GM19452 (cell line): ENCODE measurements at regions not wholly inside any gene's neighbourhood (a gene's known extent, or its start where the extent isn't known, plus 50 kb on each side); places are given as distances from the start of the nearest gene placed in this dataset.
A peak's percentile ranks its signal among the peaks of the same experiment; 100 is the strongest.
"Not testable (repeated sequence)": the region's sequence is repeated elsewhere in the genome, so short reads cannot be mapped to it uniquely, and the experiment has no call there.

Source experiments
- ATAC-seq: cut with Tn5 transposase; IDR thresholded peaks from one replicate; pipeline ENCODE4 v1.9.1; 2021; ENCODE audit not compliant: unreplicated experiment

GRCh38 chr12:22808860-22809259, 183.9 kb downstream of the ETNK1 start:
- no peak for ATAC-seq

GRCh38 chr12:22810036-22810435, 185.1 kb downstream of the ETNK1 start:
- no peak for ATAC-seq

GRCh38 chr12:22812531-22812930, 187.6 kb downstream of the ETNK1 start:
- ATAC-seq, result no peak

GRCh38 chr12:22821985-22822384, 197.0 kb downstream of the ETNK1 start:
- no peak for ATAC-seq

- ATAC-seq, result no peak
Measured at GRCh38 chr12:22826026-22826425, 201.1 kb downstream of the ETNK1 start.

DNA sequence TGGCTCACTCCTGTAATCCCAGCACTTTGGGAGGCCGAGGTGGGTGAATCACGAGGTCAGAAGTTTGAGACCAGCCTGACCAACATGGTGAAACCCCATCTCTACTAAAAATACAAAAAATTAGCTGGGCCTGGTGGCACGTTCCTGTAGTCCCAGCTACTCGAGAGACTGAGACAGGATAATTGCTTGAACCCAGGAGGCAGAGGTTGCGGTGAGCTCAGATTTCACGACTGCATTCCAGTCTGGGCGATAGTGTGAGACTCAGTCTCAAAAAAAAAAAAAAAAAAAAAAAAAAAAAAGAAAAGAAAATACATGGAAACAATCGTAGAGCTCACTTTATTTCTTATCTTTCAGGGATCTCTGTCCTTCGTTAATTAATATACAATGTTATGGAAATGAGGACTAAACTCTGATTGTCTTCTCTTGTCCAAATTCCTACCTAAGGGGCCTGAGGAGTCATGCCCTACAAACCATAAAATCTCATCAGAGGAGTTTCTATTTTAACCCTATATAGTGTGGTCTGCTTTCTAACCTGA, 201.5 kb downstream of the ETNK1 start:
- ATAC-seq, result not testable (repeated sequence)

GRCh38 chr12:22828066-22828465, 203.1 kb downstream of the ETNK1 start:
- peak; percentile 51 for ATAC-seq

DNA sequence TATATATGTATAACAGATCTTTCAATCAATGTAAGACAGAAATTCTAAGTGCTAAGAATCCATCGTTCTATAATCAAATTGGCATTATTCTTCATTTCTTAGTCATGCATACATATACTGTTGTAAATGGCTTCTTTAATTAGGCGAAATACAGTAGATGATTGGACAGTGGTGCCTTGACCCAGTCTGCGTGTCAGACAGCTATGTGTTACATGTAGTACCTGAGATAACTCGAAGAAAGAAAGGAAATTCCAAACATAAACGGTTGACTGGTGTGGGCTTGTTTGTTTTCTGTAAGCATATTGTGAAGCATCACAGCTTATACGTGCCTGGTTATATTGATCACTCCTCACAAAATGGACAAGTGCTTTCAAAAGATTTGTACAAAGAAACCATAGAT, 210.5 kb downstream of the ETNK1 start:
- ATAC-seq, result no peak

- ATAC-seq, result no peak
Measured at GRCh38 chr12:22850185-22850584, 225.2 kb downstream of the ETNK1 start.

DNA sequence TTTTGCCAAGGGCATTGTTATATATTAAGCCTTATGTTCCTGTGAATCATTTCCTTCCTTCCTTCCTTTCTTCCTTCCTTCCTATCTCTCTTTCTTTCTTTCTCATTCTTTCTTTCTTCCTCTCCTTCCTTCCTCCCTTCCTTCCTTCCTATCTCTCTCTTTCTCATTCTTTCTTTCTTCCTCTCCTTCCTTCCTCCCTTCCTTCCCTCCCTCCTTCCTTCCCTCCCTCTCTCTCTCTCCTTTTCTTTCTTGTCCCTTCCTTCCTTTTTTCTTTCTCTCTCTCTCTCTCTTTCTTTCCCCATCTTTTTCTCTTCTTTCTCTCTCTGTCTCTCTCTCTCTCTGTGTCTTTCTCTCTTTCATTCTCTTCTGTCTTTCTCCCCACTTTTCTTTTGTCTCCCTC, 226.6 kb downstream of the ETNK1 start:
- ATAC-seq, result no peak

- no peak for ATAC-seq
Measured at GRCh38 chr12:22855456-22855855, 230.5 kb downstream of the ETNK1 start.

GRCh38 chr12:22856178-22856577, 231.2 kb downstream of the ETNK1 start:
- no peak for ATAC-seq

DNA sequence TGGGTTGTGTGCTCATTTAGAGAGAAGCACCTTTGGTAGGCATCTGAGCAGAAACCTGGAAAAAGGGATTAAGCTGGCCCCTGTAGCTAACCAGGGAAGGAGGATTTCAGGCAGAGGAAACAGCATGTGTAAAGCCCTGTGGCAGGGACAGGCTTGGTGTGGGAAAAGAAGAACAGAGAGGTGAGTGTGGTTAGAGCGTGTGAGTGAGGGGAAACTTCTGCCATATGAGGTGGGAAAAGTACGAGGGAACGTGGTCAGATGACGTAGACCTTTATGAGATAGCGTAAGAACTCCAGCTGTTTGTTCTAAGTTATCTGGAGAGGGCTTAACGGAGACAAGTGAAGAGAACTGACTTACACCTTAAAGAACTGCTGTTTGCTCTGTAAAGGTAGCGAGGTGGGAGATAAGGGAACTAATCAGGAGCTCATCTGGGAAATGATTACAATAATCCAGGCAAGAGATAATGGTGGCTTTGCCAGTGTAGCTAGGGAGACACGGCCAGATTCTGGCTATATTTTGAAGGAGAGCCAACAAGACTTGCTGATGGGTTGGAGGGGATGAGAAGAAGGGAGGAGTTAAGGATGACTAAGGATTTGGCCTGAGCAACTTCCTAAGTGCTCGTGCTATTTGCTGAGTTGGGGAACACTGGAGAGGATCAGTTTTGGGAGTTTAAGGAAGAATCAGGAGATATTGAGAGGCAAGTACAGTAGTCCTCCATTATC, 234.0 kb downstream of the ETNK1 start:
- ATAC-seq, result no peak

- no peak for ATAC-seq
Measured at GRCh38 chr12:22860926-22861325, 236.0 kb downstream of the ETNK1 start.

DNA sequence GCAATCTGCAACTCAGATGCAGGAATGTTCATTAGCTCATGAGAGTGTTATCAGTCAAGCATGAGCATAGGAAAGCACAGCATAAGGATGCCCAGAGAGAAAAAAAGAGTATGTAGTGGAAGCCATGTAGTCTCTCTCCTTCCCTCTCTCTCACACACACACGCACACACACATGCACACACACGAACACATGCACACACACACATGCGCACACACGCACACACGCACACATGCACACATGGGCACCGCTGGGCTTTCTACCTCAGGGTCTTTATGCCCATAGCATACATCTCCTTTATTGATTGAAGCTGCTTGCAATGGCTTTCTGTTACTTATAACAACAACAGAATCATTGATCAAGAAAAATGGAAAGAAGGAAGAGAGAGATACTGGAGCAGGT, 240.9 kb downstream of the ETNK1 start:
- ATAC-seq, result no peak

- ATAC-seq, result no peak
Measured at GRCh38 chr12:22866406-22866805, 241.4 kb downstream of the ETNK1 start.

DNA sequence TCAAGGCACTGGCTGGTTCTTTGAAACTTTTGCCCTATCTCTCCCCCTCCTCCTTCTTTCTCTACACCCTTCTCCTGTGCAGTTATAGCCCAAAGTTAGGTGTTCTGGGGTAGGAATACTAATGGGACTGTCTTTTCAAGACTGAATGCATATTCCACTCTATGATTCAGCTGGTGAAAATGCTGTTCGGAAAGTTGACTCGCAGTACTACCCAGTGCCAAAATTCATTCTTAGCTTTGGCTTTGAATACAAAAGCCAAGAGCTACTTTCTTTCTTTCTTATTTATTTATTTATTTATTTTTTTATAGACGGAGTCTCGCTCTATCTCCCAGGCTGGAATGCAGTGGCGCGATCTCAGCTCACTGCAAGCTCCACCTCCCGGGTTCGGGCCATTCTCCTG, 249.2 kb downstream of the ETNK1 start:
- ATAC-seq, result no peak

DNA sequence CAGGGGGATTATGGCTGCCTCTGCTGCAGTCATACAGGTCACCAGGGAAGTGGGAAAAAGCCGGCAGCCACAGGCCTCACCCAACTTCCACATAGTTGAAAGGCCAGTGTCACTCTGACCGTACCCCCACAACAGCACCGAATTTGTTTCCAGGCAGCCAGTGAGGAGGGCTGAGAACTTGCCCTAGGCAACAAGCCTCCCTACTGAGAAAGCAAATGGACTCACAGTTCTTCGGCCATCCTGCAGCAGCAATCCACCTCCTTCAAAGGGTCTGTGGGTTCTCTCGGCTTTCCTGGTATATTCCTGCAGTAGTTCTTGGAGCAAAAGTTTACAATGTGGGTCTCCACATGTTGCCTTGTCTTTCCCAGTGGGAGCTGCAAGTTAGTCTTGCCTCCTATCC, 251.3 kb downstream of the ETNK1 start:
- ATAC-seq, result no peak

GRCh38 chr12:22879203-22879602, 254.2 kb downstream of the ETNK1 start:
- ATAC-seq, result no peak

DNA sequence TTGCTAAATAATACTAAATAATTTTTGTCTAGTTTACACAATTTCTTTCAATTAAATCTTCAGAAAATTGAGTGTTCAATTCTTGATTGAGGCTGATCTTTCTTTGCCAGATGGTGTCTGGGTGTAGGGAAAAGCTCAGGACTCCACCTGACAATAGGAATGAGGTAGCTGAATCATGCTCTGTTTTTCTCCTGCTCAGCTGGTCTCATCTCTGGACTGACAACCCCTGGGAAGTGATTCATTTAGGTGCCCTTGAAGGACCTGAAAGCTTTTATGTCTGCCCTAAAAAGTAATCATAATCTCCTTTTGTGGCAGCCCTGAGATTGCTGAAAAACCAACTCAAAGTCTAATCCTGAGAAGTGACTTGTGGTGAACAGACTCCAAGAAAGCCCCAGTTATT, 255.4 kb downstream of the ETNK1 start:
- ATAC-seq, result no peak

- ATAC-seq, result no peak
Measured at GRCh38 chr12:22880807-22881206, 255.8 kb downstream of the ETNK1 start.

- ATAC-seq, result no peak
Measured at GRCh38 chr12:22881878-22882385, 257.0 kb downstream of the ETNK1 start.

- no peak for ATAC-seq
Measured at GRCh38 chr12:22882559-22882958, 257.6 kb downstream of the ETNK1 start.
